Breast epithelium (tissue), 3 donors: ENCODE measurements at regions not wholly inside any gene's neighbourhood (a gene's known extent, or its start where the extent isn't known, plus 50 kb on each side); places are given as distances from the start of the nearest gene placed in this dataset.

ENCODE experiments used
- POLR2A ChIP-seq: fragments of 450-650 bp; IDR thresholded peaks from one replicate; pipeline ENCODE4 v1.6.1; 2016; ENCODE audit warnings: antibody characterized with exemption, mild to moderate bottlenecking, moderate library complexity
- POLR2AphosphoS5 ChIP-seq, 3 donors: sonication (generic); formaldehyde crosslinking; IDR thresholded peaks; one replicate each; pipeline ENCODE4 v1.6.1; 2017; ENCODE audit warnings: antibody characterized with exemption in 3 of 3

DNA sequence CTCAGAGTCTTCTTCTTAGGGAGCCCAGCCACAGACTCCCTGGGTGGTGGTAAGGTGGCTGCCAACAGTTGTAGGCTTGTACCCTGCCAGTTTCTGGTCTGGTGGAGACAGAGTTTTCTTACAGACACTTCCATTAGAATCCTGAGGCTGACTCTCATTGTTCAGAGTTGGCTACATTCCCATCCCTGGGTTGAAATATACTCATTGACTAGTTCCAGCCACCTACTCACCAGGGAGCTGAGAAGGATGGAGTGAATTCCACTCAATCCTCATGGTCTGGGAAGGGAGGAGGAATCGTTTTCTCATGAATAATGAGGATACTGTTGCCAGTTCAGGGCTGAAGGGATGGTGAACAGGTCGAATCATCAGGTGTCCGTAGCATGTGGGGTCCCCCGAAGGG, 226.5 kb upstream of the PROK2 start:
- TF ChIP-seq POLR2A (no peak), POLR2AphosphoS5 (IDR thresholded peaks at IDR 0.05) (no peak)
